HG03354 (cell line): ENCODE measurements at regions not wholly inside any gene's neighbourhood (a gene's known extent, or its start where the extent isn't known, plus 50 kb on each side); places are given as distances from the start of the nearest gene placed in this dataset.
"Not testable (repeated sequence)": the region's sequence is repeated elsewhere in the genome, so short reads cannot be mapped to it uniquely, and the experiment has no call there.

Source experiments
- ATAC-seq: cut with Tn5 transposase; IDR thresholded peaks from one replicate; pipeline ENCODE4 v1.9.1; 2021; ENCODE audit warnings: mild to moderate bottlenecking; ENCODE audit not compliant: unreplicated experiment, poor library complexity, severe bottlenecking

GRCh38 chr2:224133387-224133786, 94.3 kb upstream of the SERPINE2 start:
- no peak for ATAC-seq

- no peak for ATAC-seq
These were observed 88.9 kb upstream of the SERPINE2 start for GRCh38 chr2:224127871-224128501.

- no peak for ATAC-seq
These were observed 87.4 kb upstream of the SERPINE2 start for GRCh38 chr2:224126440-224126839.

- no peak for ATAC-seq
These were observed 86.9 kb upstream of the SERPINE2 start for GRCh38 chr2:224126003-224126402.

- ATAC-seq: no peak
These were observed 83.5 kb upstream of the SERPINE2 start for GRCh38 chr2:224122542-224122941.

GRCh38 chr2:224121406-224122067, 82.5 kb upstream of the SERPINE2 start:
- ATAC-seq: no peak

- ATAC-seq: no peak
These were observed 81.9 kb upstream of the SERPINE2 start for GRCh38 chr2:224120986-224121385.

GRCh38 chr2:224119846-224120245, 80.8 kb upstream of the SERPINE2 start:
- not testable (repeated sequence) for ATAC-seq

- ATAC-seq: no peak
These were observed 75.3 kb upstream of the SERPINE2 start for GRCh38 chr2:224114428-224114827.

- not testable (repeated sequence) for ATAC-seq
These were observed 74.8 kb upstream of the SERPINE2 start for GRCh38 chr2:224113930-224114329.

GRCh38 chr2:224111576-224111975, 72.5 kb upstream of the SERPINE2 start:
- ATAC-seq: no peak

GRCh38 chr2:224110811-224111210, 71.7 kb upstream of the SERPINE2 start:
- ATAC-seq: no peak

- ATAC-seq: no peak
These were observed 70.7 kb upstream of the SERPINE2 start for GRCh38 chr2:224109751-224110150.

- ATAC-seq: no peak
These were observed 67.7 kb upstream of the SERPINE2 start for GRCh38 chr2:224106794-224107193.

- ATAC-seq: no peak
These were observed 65.7 kb upstream of the SERPINE2 start for GRCh38 chr2:224104668-224105386.

GRCh38 chr2:224103651-224104050, 64.6 kb upstream of the SERPINE2 start:
- ATAC-seq: no peak

- no peak for ATAC-seq
These were observed 63.9 kb upstream of the SERPINE2 start for GRCh38 chr2:224102991-224103390.

- no peak for ATAC-seq
These were observed 62.9 kb upstream of the SERPINE2 start for GRCh38 chr2:224101820-224102630.

- ATAC-seq: no peak
These were observed 61.0 kb upstream of the SERPINE2 start for GRCh38 chr2:224099861-224100643.
